Activated CD4-positive, alpha-beta T cell treated with anti-CD3 and anti-CD28 coated beads for 24 hours (primary cell): ENCODE measurements at regions not wholly inside any gene's neighbourhood (a gene's known extent, or its start where the extent isn't known, plus 50 kb on each side); places are given as distances from the start of the nearest gene placed in this dataset.

Experiments used
- DNase-seq, 2 donors: peaks; one replicate each; pipeline ENCODE4 v3.0.0-alpha.2; 2020; ENCODE audit warnings: low read depth in 2 of 2

DNA sequence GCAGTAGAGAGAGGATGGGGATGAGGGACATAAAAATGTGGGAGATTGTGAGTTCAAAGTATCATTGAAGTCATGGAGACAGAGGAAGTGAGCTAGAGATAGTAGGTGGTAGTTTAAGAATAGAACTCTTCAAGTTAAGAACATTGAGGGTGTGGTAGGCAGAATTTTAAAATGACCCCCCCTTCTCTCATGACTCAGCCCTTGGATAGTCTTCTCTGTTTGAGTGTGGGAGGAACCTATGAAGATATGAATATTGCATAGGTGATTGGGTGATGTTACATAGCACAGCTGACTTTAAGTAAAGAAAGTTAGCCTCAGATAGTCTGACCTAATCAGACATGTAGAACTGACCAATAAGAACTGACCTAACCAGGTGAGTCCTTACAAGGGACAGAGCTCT is 418.6 kb downstream of the FOXO1 start:
- no peak for DNase-seq

DNA sequence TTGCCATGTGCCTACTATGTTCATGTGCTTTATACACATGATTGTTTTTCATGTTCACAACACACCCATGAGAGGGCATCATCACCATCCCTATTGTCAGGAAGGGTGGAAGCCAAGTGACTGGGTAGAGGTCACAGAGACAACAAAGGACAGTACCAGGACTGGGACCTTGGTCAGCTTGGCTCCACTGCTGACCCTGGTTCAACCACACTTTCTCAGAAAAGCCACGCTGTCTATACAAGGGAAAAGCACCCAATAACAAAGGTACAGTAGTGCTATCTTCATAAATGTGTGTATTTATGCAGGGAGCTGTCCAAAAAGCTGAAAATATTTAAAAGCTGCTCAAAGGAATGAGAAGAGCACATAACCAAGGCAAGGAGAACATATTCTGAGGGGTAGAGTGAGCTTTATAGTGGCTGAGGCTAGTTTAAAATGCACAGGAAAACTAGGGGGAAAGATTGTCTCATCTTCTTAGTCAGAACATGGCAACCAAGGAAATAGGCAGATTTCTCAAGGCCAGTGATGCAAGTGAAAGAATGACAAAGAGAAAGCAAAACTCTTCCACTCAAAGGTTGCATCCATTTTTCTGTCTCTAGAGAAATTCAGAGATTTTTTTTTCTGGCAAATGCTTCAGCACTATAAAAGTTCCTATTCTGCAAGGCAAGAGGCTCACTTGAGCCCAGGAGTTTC is 415.0 kb downstream of the FOXO1 start:
- DNase-seq, result peak in 1 of 2 donors; percentile 9

DNA sequence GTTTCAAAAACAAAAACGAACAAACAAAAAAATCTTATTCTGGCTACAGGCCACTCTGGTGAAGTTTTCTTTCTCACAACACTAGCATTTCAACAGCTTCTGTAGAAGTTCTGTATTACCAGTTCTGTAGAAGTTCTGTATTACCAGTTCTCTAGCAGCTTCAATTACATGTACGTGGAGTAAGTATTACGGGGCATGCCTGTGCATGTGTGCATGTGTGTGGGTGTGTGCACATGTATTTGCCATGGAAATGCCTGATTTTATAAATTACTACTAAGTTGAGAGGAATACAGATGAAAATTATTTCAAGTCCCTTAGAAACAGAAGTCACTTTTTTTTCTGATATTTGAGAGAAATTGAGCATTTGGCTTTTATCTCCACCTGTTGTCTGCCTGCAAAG is 414.2 kb downstream of the FOXO1 start:
- DNase-seq, result no peak

DNA sequence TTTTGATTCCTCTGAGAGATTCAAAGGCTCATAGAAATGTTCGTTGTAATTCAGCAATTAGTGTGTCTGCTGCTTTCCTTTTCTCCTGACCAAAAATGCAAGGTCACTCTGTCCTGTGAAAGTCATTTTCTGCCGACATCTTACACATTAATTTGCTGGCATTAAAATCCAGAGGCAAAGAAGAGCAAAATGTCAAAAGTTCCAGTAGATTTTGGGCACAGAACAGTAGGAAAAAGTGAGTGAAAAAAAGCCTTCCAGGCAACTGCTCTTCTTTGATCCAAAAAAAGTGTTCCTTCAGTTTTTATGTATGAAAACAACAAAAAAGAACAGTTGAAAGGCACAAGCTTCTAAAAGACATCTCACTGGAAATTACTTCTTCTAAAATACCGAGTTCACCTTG is 413.8 kb downstream of the FOXO1 start:
- no peak for DNase-seq

DNA sequence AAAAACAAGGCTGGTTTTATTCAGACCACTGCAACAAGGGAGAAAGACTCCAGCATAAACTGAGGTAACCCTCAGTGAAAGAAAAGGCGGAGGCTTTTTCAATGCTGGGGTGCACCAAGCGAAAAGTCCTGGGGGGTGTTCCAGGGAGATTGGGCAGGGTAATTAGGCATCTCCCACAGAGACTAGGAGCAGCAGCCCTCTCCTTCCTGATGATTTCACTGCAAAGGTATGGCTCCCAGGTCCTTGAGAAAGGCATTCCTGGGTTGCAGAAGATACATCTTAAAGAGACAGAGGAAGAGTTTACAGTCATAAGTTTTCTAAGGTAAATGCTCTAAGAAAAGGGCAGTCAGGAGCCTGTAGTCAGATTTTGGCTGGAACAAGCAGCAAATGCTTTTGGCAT is 412.0 kb downstream of the FOXO1 start:
- no peak for DNase-seq

DNA sequence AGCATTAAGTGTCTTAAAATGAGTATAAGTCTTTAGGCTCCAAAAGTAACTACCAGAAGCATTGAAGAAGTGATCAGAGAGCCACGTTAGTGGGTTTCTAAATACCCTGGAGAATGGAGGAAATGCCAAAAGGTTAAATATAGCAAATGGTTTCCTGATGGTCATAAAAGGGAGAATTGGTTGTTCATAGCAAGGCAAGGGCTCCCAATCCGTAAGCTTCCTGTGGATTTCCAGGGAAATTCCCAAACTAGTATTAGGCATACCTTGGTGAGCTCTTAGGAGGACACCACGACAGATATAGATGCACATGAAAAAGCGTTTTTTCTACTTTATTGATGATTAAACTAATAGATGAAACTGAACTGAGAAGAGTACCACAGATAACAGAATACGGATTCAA is 410.9 kb downstream of the FOXO1 start:
- DNase-seq, result no peak

DNA sequence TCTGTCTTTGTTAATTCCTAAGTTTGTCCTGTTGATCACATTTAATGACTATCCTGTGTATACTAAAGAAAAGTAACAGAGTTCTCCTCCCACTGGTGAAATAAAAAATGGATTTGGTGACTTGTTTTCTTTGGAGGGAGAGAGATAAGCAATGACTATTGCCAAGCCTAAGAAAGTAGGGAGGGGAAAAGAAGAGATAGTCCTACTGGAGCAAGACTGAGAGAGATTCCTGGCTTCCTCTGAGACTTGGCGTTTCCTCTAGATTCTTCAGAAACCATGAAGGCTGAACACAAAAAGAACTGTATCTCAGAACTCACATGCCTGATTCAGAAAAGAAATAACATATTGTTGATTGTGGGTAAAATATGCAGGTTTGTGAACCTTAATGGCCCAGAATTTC is 406.5 kb downstream of the FOXO1 start:
- no peak for DNase-seq

DNA sequence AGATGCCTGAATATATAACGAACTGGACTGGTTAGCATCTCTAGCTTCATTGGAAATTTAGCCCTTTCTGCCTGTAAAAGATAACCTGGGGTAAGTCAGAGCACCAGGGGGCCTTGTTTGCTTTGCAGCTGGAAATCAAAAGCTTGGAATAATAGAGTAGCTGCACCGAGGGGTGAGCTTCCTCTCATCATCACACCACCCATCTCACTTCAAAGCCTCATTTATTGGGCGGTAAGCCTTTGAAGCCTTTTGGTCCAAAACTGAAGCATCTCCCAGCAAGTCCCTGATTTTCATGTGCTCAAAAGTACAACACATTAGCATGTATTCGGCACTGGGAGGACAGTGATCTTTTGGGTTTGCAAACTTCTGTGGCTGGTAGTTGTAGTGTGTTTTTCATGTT is 405.1 kb downstream of the FOXO1 start:
- no peak for DNase-seq

DNA sequence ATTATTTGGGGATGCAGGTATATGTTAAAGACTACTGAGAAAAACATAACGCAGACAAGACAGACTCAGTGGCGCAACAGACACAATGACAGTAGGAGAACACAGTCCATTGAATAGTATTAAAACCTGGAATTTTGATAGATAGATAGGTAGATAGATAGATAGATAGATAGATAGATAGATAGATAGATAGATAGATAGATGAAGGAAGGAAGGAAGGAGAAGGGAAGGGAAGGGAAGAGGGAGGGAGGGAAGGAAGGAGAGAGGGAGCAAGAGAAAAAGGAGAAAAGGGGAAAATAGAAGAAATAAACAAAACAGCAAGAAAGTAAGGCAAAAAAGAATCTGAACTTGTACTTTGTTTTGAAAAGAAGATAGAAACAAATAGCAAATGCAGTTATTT is 404.5 kb downstream of the FOXO1 start:
- no peak for DNase-seq

DNA sequence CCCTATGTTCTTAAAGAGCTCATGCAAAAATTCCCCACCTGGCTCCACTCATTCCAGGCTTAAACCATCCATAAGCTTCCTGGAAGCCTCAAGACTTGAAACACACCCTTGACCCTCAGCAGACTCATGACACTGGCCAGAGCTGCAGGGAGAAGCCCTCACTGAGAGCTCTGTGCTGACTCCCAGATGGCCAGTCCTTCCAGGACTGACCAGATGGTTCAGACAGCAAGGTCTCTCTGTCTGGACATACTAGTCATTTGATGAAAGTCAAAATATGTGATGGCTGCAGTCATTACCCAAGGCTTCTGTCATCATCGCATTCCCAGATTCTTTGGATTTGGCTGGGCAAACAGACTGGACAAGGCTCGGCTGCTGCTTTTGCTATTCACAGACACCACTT is 397.4 kb downstream of the FOXO1 start:
- no peak for DNase-seq

DNA sequence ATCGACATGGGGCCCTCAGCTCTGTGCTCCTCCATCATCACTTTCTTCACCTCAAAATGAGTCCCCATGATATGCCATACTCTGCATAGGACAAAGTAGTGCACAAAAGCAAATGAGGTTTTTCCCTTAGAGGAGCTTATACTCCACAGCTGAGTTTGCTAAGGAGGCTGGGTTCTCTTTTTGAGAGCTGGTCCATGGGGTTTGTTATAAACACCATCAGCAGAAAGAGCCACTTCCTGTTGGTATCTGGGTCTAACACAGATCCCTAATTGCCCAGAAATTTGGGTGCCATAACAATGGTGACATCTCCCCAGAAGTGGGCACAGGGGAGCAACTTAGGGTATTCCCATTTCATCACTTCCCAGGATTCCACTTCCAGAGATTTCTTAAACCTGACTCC is 395.7 kb downstream of the FOXO1 start:
- DNase-seq, result no peak

DNA sequence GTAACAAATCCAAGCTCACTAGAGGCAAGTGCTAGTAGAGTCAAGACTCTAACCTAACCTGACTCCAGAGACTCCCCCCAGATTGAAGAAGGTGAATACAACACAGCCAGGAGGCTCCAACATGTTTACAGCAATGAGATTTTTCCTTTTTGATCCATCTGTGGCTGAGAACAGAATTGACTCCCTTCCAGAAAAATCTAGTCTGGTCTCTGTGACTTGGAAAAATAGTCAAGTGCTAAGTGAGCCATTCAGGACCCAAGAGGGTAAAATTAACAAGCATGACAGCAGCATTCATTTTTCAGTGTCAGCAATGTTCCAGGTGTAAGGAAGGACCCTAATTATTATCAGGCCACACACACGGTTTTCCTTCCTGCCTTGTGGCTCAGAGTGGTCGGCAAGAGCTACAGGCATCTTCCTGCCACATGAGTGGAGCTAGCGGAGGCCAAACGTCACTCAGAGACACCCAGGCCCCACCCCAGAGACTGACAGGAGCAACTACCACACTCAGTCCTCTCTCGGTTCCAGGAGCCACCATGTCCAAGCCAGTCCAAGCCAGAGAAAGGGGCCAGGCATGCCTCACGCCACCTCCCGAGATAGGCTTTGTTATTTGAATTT is 395.1 kb downstream of the FOXO1 start:
- no peak for DNase-seq

DNA sequence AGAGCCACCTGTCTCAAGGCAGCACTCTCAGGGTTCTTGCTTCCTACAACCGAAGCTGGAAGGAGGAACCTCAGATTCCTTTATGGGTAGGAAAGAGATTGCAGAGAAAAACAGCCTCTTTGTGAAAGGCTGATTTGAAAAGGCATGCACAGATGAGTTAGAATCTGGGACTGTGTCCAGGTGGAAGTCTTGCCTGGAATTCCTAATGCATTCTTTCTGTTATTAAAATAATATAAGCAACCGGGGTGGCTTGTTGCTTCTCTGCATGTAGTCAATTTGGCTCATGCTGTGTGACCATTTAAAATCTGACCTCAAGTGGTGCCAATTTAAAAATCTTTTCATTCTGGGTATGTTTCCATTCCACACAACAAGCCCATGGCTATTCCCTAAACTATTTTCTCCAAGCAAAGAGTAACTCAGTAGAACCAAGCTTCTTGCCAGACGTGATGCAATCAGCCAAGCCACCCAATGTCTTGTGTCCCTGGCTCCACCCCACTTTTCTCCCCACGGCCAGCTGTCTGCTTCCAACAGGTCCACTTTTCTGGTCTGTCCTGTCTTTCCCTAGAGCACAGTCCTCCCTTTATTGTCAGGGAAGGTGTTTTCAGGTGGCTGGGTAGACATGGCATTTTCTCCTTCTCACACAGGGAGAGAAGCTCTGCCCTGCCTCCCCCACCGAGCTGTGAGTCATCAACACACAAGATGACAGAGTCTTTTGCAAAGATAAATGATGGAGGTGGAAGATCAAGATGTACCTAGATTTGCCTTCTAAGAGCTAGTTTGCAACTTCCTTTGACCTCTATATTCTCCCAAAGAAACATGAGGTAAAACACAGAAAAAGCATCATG is 394.3 kb downstream of the FOXO1 start:
- DNase-seq, result peak; percentile 27 to 42

DNA sequence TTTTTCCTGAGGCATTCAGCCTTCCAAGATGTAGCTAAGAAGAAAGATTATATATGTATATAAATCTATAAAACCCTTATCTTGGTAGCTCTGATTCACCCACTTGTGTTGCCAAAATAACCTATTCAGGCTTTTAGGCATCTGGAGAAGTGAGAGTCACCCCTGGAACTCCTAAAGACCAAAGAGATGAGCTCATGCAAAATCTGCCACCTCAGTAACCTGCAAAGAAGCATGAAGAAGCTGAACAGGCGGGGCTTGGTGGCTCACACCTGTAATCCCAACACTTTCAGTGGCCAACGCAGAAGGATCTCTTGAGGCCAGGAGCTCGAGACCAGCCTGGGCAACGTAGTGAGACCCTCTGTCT is 393.7 kb downstream of the FOXO1 start:
- no peak for DNase-seq

DNA sequence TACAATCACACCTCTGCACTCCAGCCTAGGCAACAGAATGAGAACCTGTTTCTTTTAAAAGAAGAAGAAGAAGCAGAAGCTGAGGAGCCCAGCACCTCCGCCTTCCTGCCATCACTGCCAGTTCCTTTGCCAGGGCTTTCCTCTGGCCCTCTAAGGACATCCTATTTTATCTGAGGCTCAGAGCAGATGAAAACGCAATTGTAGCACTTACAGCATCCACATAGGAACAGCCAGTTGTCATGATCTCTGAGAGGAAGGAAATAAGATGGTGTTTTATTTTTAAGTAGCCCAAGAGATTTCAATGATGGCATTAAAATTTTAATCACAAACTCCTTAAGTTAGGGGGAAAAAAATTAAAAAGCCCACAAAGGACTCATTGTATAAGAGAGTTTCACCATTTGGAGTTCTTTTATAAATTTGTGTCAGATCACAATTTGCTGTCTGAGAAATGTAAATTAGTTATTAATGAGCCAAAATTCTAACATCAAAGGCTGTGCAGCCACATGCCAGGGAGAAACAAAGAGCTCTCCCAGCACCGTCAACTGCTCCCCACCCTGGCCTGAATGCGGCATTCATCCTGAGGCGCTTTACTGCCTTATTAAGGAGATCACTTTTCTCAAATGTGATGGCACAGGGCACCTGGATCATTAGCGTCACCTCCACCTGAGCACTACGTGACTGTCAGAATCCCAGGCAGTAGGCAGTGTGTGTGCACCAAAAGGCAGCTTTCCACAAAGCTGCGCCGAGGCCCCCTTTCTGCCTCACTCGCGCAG is 393.0 kb downstream of the FOXO1 start:
- no peak for DNase-seq

DNA sequence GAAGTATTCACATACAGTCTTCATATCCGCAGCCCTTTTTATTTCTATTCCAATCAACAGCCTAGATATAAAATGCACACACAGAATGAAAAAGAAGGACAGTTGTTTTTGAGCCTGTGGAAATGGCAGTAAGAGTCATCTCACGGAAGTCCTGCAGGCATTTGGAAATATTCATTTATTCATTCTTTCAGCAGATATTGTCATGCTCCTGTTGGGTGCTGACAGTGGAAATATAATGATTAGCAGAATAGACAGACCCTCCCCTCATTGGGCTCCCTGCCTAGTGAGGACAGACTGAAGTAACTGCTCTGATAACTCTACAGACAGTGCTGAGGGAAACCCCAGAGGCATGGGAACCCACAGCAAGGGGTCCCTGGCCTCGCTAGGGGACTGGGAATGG is 392.3 kb downstream of the FOXO1 start:
- DNase-seq, result no peak

DNA sequence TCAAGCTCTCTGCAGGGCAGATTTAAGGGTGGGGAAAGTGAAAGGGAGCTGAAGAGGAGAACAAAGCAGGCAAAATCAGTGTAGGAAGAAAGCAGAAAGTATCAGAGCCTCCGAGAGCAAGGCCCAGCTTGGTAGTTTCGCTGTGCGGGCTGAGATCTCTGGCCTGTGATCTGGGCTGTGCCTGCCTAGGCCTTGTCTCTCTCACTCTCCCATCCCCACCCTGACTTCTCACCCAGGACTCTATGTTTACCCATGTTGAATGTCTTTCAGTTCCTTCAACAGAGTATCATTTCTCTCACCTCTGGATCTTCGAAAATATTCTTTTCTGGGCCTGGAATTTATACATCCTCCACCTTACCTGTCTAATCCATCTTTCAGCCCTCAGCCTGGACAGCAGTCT is 391.3 kb downstream of the FOXO1 start:
- no peak for DNase-seq

DNA sequence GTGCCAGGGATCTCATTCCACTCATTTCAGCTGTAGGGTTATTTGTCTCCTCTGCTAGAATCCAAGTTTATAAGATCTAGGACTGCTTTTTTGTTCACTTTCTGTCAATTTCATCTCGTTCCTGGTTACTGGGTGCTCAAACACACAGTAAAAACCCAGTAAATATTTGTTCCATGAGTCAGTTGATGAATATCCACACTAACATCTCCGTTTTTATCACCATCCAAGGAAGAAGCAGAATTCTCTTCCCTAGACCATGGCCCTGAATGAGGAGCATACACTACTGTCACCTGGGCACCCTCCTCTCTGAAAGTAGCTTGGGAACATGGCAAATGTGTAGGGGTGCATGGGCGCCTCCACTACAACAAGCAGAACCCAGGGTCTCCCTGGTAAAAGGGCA is 390.8 kb downstream of the FOXO1 start:
- no peak for DNase-seq

DNA sequence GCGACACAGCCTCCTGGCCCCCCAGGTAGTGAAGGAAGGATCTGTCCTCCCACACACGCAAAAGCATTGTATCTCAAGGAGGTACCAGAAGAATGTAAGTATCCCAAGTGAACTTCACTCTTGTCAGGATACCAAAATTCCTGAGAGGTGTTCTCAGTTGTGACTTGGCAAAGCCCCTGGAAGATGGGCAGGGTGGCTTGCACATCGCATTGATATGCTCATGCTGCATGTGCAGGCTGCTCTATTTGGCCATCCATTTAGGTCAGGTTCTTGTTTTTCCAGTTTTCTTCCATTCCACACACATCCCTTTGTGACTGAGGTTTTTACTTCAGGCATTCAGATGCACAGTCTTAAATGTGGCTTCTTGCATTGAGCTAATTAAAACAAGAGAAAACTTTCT is 382.8 kb downstream of the FOXO1 start:
- DNase-seq, result no peak

DNA sequence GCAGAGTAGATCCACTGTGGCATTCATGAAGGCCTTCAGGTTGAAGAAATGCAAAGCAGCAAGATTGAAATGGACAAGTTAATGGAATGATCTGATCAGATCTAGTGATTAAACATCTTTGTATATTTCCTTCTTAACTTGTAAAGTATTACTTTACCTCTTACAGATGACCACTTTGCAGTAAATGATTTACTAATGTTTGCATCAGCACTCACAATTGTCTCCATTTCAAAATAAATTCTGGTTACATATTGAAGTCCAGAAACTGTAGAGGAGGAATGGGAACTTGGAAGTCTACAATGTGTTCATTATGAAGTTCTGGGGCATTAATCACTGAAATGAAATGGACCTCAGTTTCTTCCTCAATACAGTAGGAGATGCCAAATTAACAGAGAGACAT is 380.8 kb downstream of the FOXO1 start:
- DNase-seq, result no peak

DNA sequence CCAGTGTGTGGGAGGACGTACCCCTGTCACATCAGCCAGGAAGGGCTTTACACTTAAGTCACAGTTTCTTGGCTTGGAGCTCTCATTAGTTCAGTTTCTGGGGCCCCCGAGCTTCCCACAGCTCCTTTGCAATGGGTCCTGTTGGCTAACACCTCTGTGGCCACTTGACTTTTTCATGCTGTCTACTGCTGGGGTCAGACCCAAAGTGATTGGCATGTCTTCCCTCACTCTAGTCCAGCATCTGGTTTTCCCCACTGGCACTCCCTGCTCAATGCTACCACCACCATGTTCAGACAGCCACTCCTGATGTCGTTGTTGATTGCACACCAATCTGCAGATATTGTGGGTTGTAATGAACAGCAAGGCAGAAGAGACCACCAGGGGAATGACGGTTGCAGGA is 379.0 kb downstream of the FOXO1 start:
- DNase-seq, result no peak

DNA sequence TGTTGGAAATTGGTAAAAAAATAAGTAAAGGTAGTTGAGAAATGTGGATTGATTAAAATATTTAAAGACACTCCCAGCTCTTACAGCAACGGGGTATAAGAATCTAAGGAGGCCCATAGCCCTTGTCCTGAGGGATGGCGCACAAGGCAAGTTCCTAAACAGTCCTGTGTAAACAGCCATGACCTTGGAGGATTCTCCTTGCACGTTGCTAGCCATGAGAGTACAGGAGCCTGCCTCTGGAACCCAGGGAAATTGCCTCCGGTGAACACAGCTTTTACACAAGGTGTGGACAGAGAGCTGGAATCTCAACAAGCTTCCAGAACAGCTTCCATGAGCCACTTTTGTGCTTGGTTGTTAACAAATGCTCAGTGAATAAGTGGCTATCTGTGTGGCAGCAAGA is 378.2 kb downstream of the FOXO1 start:
- DNase-seq, result no peak
